ENCODE measurements at regions not wholly inside any gene's neighbourhood (a gene's known extent, or its start where the extent isn't known, plus 50 kb on each side); places are given as distances from the start of the nearest gene placed in this dataset.

DNA sequence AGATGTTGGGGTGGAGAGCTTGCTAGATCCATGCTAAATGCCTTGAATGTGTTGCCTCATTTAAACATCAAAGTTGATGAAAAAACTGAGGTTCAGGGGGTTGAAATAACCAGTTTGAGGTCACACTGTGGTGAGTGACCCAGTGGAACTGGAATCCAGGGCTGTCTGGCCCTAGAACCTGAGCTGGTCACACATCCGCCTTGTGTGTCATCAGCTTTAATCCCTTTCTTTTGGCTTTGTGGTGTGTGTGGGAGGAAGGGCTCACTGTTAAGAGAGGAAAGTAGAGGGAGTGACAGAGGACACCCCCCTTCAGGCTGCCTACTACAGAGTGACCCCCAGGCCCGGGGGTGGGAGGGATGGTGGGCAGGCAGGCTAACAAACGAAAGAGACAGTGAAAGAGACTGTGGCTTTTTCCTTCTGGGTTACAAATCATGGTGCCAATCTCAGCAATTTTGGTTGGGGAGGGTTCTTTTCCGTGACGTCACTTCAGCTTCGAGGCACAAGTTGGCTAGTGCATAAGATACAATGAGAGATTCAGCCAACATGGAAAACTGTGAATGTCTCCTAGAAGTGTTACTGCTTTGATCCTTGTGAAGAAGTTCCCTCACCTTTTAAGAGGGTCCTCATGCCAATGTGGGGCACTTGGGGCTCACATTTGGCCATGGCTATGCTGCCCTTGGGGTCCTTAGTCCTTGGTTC lies 164.9 kb downstream of the DLEU7 start:
- WGBS (ENCODE audit: extremely low coverage, insufficient read length, low lambda C conversion rate): no CpG with 5 or more reads among the region's 6 CpGs
- Mint-ChIP-seq H3K4me1 (peaks cover 11 to 16% of the 10 kb centered on the region in 2 experiments), H3K4me3 (no peak overlapping the region), H3K27me3 (ENCODE audit: low read depth) (no peaks in the 10 kb centered on the region), H3K27ac (peak overlapping the region in 1 of 3 experiments; percentile 59; a peak in 1 of 7 replicates), H3K36me3 (ENCODE audit: insufficient read depth in 1 of 3, low read depth in 3 of 3) (0 out of 7 replicates have a peak, but pooled peaks cover 0 to 5% (median 4%) of the 10 kb centered on the region in 3 experiments), H3K9me3 (peaks cover 3 to 4% of the 10 kb centered on the region in 2 experiments; a peak in 1 of 5 replicates)
- Histone ChIP-seq H2BK120ac (ENCODE audit: low read depth, low read length, poor library complexity, severe bottlenecking) (no peak overlapping the region), H3K56ac (ENCODE audit: insufficient read length, low read depth, low read length) (no peak overlapping the region), H3T11ph (ENCODE audit: low read length) (no peak overlapping the region), H2BK20ac (ENCODE audit: low read depth, low read length, poor library complexity, severe bottlenecking) (no peak overlapping the region), H2AK5ac (ENCODE audit: insufficient read length, low read length) (no peak overlapping the region), H3K23ac (ENCODE audit: insufficient read length, low read depth, low read length) (no peak overlapping the region), H3K4ac (ENCODE audit: low read depth, low read length) (no peak overlapping the region), H3K27me3 (ENCODE audit: insufficient read depth, low read length) (no peaks in the 10 kb centered on the region), H2AFZ (ENCODE audit: low read length) (no peak overlapping the region), H3K4me2 (ENCODE audit: insufficient read depth, insufficient read length, low read length) (no peak overlapping the region), H3K4me1 (ENCODE audit: insufficient read depth, low read length) (no peaks in the 10 kb centered on the region), H3K18ac (ENCODE audit: insufficient read length, low read depth, low read length) (no peak overlapping the region), H2BK12ac (ENCODE audit: insufficient read length, low read depth, low read length) (no peak overlapping the region), H2BK15ac (ENCODE audit: low read depth, low read length) (no peak overlapping the region), H4K5ac (ENCODE audit: insufficient read length, low read depth, low read length) (no peak overlapping the region), H4K20me1 (ENCODE audit: control insufficient read depth, insufficient read depth, insufficient read length) (no peaks in the 10 kb centered on the region), H3K23me2 (ENCODE audit: insufficient read length, low read depth, low read length, poor library complexity, severe bottlenecking) (no peaks in the 10 kb centered on the region), H3K9me3 (ENCODE audit: control insufficient read depth, low read depth, low read length) (no peaks in the 10 kb centered on the region), H3K27ac (ENCODE audit: insufficient read length, low read depth, low read length) (no peak overlapping the region), H3K14ac (ENCODE audit: insufficient read depth, low read length) (no peak overlapping the region), H4K8ac (replicated peaks; ENCODE audit: insufficient read length, low read depth, low read length) (no peak overlapping the region), H3K9ac (ENCODE audit: extremely low read depth, insufficient read length, low read length) (no peak overlapping the region), H3K79me1 (ENCODE audit: insufficient read depth, low read depth, low read length, poor library complexity, severe bottlenecking) (no peaks in the 10 kb centered on the region), H2BK5ac (ENCODE audit: insufficient read length, low read length) (no peak overlapping the region), H4K91ac (ENCODE audit: insufficient read length, low read depth, low read length) (no peak overlapping the region), H3K79me2 (ENCODE audit: insufficient read depth, low read length) (no peaks in the 10 kb centered on the region)
- DNase-seq: no peak
- TF ChIP-seq, protein P1, sequence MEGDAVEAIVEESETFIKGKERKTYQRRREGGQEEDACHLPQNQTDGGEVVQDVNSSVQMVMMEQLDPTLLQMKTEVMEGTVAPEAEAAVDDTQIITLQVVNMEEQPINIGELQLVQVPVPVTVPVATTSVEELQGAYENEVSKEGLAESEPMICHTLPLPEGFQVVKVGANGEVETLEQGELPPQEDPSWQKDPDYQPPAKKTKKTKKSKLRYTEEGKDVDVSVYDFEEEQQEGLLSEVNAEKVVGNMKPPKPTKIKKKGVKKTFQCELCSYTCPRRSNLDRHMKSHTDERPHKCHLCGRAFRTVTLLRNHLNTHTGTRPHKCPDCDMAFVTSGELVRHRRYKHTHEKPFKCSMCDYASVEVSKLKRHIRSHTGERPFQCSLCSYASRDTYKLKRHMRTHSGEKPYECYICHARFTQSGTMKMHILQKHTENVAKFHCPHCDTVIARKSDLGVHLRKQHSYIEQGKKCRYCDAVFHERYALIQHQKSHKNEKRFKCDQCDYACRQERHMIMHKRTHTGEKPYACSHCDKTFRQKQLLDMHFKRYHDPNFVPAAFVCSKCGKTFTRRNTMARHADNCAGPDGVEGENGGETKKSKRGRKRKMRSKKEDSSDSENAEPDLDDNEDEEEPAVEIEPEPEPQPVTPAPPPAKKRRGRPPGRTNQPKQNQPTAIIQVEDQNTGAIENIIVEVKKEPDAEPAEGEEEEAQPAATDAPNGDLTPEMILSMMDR (conservative IDR thresholded peaks at IDR 0.05): no peak

Data from H9 (cell line).